Limb (tissue), 2 donors: ENCODE measurements at regions not wholly inside any gene's neighbourhood (a gene's known extent, or its start where the extent isn't known, plus 50 kb on each side); places are given as distances from the start of the nearest gene placed in this dataset.
"Not testable (repeated sequence)": the region's sequence is repeated elsewhere in the genome, so short reads cannot be mapped to it uniquely, and the experiment has no call there.

Experiments
- DNase-seq, 2 donors: peaks; one replicate each; pipeline ENCODE4 v3.0.0-alpha.2; 2016; ENCODE audit errors: extremely low spot score in 2 of 2

DNA sequence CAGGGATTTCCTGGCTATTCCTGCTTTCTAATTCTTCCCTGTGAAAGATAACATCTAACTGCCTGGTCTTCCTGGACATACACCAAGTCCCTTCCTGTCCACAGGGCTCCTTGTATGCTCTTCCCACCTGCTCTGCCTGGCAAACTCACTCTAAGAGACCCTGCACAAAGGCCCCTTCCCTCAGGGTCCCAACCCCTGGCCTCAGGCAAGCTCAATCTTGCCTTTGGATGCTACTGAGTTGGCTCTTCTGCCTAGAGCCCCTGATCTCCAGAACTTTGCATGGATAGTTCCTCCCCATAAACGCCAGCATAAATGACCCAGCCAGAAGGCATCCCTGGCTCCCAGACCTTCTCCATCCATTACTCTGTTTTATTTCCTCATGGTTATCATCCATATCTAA lies 98.3 kb upstream of the OTOS start:
- DNase-seq = peak in 1 of 2 donors; percentile 11

GRCh38 chr2:240239325-240239724 lies 98.9 kb upstream of the OTOS start:
- no peak for DNase-seq

- peak in 1 of 2 donors; percentile 11 for DNase-seq
Observed at GRCh38 chr2:240240017-240240734, 99.7 kb upstream of the OTOS start.

DNA sequence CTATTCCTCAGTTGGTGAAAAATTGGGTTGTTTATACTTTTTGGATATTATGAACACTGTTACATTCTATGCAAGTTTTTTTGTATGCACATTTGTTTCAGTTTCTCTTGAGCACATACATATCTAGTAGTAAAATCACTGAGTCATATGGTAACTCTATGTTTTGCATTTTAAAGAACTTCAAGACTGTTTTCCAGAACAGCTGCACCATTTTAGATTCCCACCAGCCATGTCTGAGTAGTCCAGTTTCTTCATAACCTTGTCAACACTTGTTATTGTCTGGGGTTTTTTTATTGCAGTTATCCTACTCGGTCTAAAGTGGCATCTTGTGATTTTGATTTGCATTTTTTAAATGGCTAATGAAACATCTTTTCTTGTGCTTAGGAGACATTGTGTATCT lies 100.3 kb upstream of the OTOS start:
- no peak for DNase-seq

- no peak for DNase-seq
Observed at GRCh38 chr2:240241572-240241971, 101.1 kb upstream of the OTOS start.

- DNase-seq = not testable (repeated sequence)
Observed at GRCh38 chr2:240243049-240243448, 102.6 kb upstream of the OTOS start.

GRCh38 chr2:240244543-240244942 lies 104.1 kb upstream of the OTOS start:
- peak in 1 of 2 donors; percentile 26 for DNase-seq

DNA sequence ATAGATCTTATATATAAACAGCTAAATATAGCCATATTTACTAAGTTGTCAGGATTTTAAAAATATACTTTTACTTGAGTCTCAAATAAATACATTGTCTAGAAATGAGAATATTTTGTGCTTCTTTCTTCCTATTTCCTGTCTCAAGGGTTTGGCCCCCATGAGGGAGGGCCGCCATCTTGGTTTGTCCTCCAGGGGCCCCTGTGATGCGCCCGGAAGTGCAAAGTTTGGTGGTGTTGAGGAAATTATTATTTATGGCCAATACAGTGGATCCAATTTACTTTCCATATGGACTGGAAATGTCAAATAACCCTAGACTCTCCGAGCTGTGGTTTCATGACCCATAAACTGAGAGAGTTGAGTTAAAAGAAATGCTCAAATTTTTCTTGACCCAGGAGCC lies 104.7 kb upstream of the OTOS start:
- DNase-seq = no peak

GRCh38 chr2:240245706-240246105 lies 105.2 kb upstream of the OTOS start:
- peak in 1 of 2 donors; percentile 68 for DNase-seq

- peak in 1 of 2 donors; percentile 18 for DNase-seq
Observed at GRCh38 chr2:240246173-240246820, 105.8 kb upstream of the OTOS start.

DNA sequence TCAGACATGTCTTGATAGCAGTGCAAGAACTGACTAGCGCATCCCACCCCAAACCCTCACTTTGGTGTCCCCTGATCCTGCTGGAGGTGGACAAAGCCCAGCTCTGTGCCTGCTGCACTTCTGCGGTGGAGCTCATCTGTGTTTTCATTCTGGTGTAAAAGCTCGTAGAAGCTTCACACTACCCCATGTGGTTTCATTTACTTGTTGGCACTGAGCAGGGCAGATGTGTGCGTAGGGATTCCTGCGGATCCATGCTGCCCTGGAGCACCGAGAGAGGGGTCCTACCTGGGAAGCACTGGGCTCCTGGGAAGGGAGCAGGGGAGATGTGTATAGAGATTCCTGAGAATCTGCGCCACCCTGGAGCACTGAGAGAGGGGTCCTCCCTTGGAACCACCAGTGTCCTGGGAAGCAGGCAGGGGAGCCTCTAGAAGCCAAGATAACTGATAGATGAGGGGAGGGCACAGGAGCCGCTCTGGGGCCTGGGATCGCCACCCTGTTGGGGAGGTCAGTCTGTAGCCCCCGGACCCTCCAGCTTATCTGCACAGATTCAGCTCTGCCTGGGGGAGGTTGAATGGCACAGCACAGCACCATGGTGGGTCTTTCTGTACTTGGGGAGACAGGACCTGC lies 106.9 kb upstream of the OTOS start:
- DNase-seq = peak in 1 of 2 donors; percentile 27

DNA sequence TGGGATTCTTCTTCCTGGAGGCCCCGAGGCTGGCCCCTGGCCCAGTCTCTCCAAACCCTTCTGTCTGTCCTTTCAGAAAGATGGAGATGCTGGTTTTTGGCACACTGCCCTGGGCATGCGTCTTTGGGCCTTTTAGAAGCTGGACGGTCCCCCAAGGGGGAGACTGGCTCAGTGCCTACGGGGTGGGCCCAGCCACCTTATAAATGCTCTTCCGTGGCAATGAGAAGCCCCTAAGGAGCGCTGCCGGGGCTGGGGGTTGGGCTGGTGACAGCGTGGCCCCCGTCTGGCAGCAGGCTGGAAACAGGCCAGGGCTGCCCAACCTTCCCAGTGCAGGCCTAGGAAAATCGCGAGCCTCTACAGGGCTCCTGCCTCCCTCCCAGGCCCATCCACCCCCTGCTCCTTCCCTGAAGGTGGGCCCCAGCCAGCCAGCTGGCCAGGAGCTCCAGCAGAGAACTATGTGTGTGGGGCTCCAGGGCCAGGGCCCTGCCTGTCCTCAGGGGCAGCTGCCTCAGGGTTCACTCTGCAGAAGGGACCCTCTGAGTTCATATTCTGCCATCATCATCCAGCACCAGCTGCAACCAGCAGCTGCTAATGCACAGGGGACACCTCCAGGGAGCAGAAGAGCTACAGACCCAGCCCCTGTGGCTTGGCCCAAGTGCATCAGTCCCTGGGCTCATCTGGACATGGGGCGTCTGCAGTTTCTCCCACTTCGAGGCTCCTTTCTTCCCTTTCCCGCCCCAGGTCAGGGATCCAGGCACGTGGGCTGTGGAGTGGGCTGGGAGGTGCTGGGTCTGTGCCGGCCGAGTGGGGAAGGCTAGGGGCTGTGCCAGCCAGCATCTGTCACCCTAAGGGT lies 107.6 kb upstream of the OTOS start:
- peak in 1 of 2 donors; percentile 74 for DNase-seq

DNA sequence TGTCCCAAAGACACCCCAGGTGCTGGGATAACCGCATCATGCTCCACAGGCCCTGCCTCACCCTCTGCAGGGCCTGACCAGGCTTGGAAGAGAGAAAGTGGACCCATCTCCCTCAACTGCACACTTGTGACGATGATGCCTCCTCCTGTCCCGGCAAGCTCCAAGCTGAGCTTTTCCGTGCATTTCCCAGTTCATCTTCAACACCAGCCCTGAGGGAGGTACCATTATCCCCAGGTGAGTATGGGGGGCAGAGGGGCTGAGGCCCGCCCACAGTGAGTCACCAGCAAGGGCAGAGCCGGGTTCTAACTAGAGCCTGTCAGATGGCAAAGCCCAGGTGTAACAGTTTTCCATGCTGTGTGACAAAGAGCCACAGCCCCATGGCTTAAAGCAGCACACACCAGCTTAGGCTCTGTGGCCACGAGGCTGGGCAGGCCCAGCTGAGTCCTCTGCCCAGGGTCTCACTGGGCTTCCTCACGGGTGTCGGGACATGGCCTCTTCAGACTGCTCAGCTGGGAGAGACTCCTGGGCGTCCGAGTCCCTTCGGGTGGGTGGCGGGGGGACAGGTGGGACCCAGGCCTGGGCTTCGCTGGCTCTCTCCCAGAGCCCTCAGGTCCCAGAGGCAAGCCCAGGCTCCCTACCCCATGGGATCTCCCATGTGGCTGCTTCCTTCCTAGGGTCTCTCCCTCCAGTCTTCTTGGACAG lies 108.4 kb upstream of the OTOS start:
- no peak for DNase-seq

DNA sequence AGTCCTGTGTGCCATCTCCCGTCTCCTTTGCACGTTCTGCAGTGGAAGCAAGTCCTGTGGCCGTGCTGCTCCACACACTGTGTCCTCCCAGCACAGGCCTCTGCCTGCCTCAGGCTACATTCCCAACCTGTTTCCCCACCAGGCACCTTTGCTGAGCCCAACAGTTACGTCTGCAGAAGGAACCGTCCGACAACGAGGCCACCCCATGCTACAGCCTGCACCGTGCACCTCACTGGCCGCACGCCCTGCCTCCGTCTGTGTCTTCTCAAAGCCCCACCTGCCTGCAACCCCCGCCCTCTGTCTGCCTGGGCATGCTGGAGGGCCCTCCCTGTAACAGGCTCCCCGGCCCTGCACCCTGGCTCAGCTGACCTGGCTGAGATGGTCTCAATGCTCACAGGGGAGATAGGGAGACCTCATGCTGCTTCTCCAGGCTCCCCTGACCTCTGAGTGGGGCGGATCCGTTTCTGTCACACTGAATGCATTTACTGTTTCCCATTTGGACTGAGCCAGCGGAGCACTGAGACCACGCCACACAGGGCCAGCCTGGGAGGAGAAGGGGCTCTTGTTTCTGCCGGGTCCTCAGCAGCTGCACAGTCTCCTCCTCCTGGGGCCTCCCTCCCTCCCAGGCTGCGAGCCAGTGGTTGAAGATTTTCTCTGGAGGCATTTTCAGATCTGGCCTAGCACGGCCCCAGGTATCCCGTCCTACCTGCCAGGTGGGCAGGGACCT lies 109.1 kb upstream of the OTOS start:
- DNase-seq = peak in 1 of 2 donors; percentile 66

DNA sequence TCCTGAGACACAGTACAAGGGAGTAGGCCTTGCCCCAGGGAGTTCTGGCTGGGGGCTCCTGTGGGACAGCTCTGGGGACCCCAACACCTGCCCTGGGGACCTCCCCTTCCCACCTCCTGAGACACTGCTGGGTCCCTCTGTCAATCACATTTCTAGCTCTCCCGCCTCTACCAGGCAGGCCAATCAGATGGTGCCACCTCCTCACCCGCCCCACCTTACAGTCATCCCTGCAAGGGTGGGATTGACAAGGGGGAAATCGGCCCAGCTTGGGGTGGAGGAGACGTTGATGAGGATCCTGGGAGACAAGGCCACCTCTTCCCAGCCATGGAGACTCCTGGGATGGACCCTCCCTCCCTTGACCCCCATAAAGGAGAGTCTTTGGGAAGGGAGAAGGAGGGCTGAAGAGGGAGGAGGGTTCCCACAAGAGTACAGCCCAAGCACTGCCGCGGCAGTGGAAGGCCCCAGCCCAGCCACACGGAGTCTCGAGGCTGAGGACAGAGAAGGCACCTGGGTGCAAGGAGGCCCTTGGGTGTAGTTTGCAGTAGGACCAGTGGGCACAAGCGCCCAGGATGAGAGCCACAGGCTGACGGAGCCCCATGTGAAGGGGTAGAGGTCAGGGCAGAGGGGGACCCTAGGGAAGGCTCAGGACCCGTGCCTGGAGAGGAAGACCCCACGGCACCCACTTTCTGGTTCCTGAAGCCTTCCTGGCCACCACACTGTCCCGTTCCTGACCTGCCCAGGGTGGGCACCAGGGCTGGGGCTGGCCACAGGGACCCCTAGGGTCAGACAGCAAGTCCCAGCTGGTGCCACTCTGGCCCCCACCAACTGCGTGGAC lies 109.9 kb upstream of the OTOS start:
- DNase-seq = no peak

DNA sequence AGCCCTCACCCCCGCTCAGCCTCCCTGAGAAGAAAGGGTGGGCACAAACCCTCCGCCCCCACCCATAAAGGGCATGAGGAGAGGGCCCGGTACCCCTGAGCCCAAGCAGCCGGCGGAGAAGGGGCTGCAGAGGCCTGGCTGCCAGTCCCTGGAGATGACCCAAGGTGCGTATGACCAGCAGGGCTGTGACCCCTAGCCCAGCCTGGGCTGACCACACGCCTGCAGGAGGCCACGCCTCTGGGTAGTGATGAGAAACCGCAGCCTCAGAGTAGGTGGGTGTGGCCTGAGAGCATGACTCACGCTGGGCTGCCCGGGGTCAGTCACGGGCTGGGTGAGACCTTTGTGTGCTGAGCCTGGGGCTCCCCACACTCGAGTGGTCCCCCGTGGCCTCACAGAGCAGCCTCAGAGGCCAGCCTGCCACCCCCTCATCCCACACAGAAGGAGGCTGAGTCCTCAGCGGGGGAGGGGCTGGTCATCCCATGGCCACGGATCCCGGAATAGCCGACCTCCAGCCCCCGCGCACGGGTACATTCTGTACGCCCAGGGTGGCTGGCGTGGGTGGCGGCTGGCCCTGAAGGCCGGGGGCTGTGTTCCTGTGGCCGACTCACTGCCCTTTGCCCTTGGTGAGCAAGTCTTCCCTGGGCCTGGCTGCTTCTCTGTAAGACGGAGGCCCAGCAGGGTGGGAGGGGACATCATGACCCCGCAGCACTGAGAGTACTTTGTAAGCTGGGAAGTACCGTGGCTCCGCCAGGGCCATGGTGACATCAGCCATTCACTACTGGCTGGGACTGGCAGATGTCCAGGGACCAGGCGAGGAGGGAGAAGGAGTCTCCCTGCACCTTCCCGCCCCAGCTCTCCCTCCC lies 110.8 kb upstream of the OTOS start:
- DNase-seq = peak in 1 of 2 donors; percentile 79

GRCh38 chr2:240251848-240252190 lies 111.4 kb upstream of the OTOS start:
- no peak for DNase-seq

- DNase-seq = no peak
Observed at GRCh38 chr2:240252191-240252871, 111.9 kb upstream of the OTOS start.
